GM23248 (cell line): ENCODE measurements at regions not wholly inside any gene's neighbourhood (a gene's known extent, or its start where the extent isn't known, plus 50 kb on each side); places are given as distances from the start of the nearest gene placed in this dataset.

Experiments used
- EZH2 ChIP-seq: fragments of 200-600 bp; sonication (generic); IDR thresholded peaks from 2 replicates; pipeline ENCODE4 v1.6.1; 2018; ENCODE audit warnings: antibody characterized with exemption, mild to moderate bottlenecking; ENCODE audit not compliant: insufficient read depth, poor library complexity, severe bottlenecking
- EZH2phosphoT487 ChIP-seq: fragments of 200-600 bp; sonication (generic); IDR thresholded peaks from 2 replicates; pipeline ENCODE4 v1.6.1; 2018; ENCODE audit warnings: antibody characterized with exemption, moderate library complexity, mild to moderate bottlenecking, low read depth; ENCODE audit not compliant: insufficient read depth

DNA sequence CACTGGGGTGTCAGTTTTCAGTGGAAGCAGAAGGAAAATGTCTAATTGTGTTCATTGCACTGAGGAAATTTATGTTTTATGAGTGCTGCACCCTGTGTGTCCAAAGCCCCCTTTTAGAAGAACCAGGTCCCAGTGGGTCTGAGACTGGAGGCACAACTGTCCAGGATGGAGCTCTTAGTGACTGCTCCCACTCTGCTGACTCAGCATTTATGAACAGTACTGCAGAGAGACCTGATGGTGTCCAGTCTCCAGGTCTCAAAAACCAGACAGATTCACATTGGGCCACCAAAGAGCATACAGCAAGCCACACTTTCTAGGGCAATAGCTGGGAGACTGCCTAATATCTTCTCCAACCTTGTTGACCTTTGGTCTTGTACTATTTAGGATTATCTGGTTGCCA, 321.9 kb downstream of the CBLN1 start:
- TF ChIP-seq EZH2 (no peak), EZH2phosphoT487 (no peak)
